ENCODE measurements at regions not wholly inside any gene's neighbourhood (a gene's known extent, or its start where the extent isn't known, plus 50 kb on each side); places are given as distances from the start of the nearest gene placed in this dataset.

DNA sequence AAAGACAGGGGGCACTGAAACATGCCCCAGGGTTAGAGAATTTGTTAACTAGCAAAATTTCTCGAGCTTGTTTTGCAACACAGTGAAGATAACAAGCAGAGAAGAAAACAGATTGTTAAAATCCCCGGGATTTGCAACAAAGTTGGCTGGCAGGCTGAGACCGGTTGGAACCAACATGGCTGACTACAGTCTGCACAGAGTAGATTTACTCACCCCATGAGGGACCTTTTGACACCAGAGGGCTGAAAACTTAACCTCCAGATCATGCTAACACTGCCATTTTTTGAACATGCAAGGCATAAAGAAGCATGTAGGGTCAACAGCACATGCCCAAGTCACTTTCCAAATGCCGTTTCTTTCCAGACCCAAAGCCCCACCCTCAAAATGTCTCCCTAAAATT, 95.2 kb upstream of the TMEM26 start:
- TF ChIP-seq POLR2A (IDR thresholded peaks at IDR 0.05; ENCODE audit: low read depth, low read length) (no peak), POLR2AphosphoS5 (IDR thresholded peaks at IDR 0.05; ENCODE audit: low read depth, low read length) (no peak), TAF1 (IDR thresholded peaks at IDR 0.05; ENCODE audit: low read depth, low read length) (no peak), POU2F2 (IDR thresholded peaks at IDR 0.05; ENCODE audit: low read depth, low read length) (no peak)
